H1 (cell line): ENCODE measurements at regions not wholly inside any gene's neighbourhood (a gene's known extent, or its start where the extent isn't known, plus 50 kb on each side); places are given as distances from the start of the nearest gene placed in this dataset.

Source experiments
- CTCF ChIA-PET: fragments of 300-600 bp; sonication (Branson Sonifier 250); formaldehyde crosslinking; loops from one replicate; lab custom pipeline; 2021; ENCODE audit not compliant: partially characterized antibody; lab: Charles Lee
- POLR2A ChIA-PET: fragments of 300-600 bp; sonication (Branson Sonifier 250); formaldehyde crosslinking; loops from one replicate; lab custom pipeline; 2021; ENCODE audit warnings: inconsistent platforms; ENCODE audit not compliant: partially characterized antibody; lab: Charles Lee
- DNase-seq, 2 experiments: peaks; one replicate each; pipeline versions ENCODE4 v3.0.0 to v3.0.0-alpha.2; 2010 to 2022; ENCODE audit warnings: low spot score in 2 of 2, low read depth in 1 of 2, mixed read lengths in 1 of 2
- FAIRE-seq: peaks from 2 replicates; lab custom pipeline; 2011; peaks lifted over from hg19 to GRCh38; lab: Jason Lieb, UNC
- H2AFZ ChIP-seq: 2 replicates; pipeline ENCODE4 v1.8.1; 2012; ENCODE audit warnings: low read length, inconsistent platforms
- H2AK5ac ChIP-seq: 2 replicates; pipeline ENCODE4 v1.6.1; 2013; ENCODE audit warnings: low read depth, low read length
- H2BK120ac ChIP-seq: replicated peaks from 2 replicates; pipeline ENCODE3; 2013; ENCODE audit warnings: low read depth, low read length, inconsistent platforms
- H2BK12ac ChIP-seq: 2 replicates; pipeline ENCODE4 v1.6.1; 2013; ENCODE audit warnings: low read depth, low read length
- H2BK15ac ChIP-seq: 2 replicates; pipeline ENCODE4 v1.6.1; 2013; ENCODE audit warnings: low read length
- H2BK20ac ChIP-seq: 2 replicates; pipeline ENCODE4 v1.6.1; 2013; ENCODE audit warnings: low read length
- H2BK5ac ChIP-seq: 2 replicates; pipeline ENCODE4 v1.6.1; 2013; ENCODE audit warnings: low read depth, low read length
- H3K14ac ChIP-seq: 2 replicates; pipeline ENCODE4 v1.6.1; 2013; ENCODE audit warnings: inconsistent platforms; ENCODE audit not compliant: insufficient read length
- H3K18ac ChIP-seq: 2 replicates; pipeline ENCODE4 v1.6.1; 2013; ENCODE audit warnings: low read length; ENCODE audit errors: extremely low read depth
- H3K23ac ChIP-seq: 2 replicates; pipeline ENCODE4 v1.6.1; 2013; ENCODE audit warnings: inconsistent platforms; ENCODE audit not compliant: insufficient read length
- H3K23me2 ChIP-seq: 2 replicates; pipeline ENCODE4 v1.6.1; 2013; ENCODE audit warnings: low read depth, low read length
- H3K27ac ChIP-seq: 2 replicates; pipeline ENCODE4 v1.6.1; 2011; ENCODE audit warnings: low read depth, low read length, inconsistent platforms
- H3K27me3 ChIP-seq, 4 experiments: replicated peaks in 1 of 4; 1 replicate in 1 of 4; 2 replicates in 3 of 4; pipeline versions ENCODE4 v1.6.1 to v1.8.1; 2011 to 2013; ENCODE audit warnings: low read length in 3 of 4, mild to moderate bottlenecking in 3 of 4, inconsistent platforms in 2 of 4, mixed read lengths in 2 of 4, moderate library complexity in 1 of 4; ENCODE audit not compliant: control insufficient read depth in 3 of 4, insufficient read depth in 3 of 4; ENCODE audit errors: extremely low read depth in 1 of 4
- H3K36me3 ChIP-seq, 4 experiments: 2 replicates each; pipeline versions ENCODE4 v1.6.1 to v1.8.1; 2011 to 2013; ENCODE audit warnings: mild to moderate bottlenecking in 4 of 4, low read length in 3 of 4, moderate library complexity in 2 of 4, control low read depth in 1 of 4, inconsistent platforms in 1 of 4; ENCODE audit not compliant: insufficient read depth in 4 of 4, control insufficient read depth in 2 of 4
- H3K4ac ChIP-seq: replicated peaks from 2 replicates; pipeline ENCODE3; 2013; ENCODE audit warnings: low read length, low read depth, mixed read lengths, inconsistent platforms; ENCODE audit not compliant: insufficient read length
- H3K4me1 ChIP-seq, 4 experiments: replicated peaks in 1 of 4; 1 replicate in 1 of 4; 2 replicates in 3 of 4; pipeline versions ENCODE4 v1.6.1 to v1.8.1; 2011 to 2013; ENCODE audit warnings: low read length in 3 of 4, inconsistent platforms in 2 of 4, mixed read lengths in 1 of 4; ENCODE audit not compliant: insufficient read depth in 4 of 4, control insufficient read depth in 3 of 4
- H3K4me2 ChIP-seq, 2 experiments: 2 replicates each; pipeline versions ENCODE4 v1.6.1 to v1.8.1; 2011 to 2013; ENCODE audit warnings: low read depth in 2 of 2, low read length in 2 of 2, control low read depth in 1 of 2, inconsistent platforms in 1 of 2, mild to moderate bottlenecking in 1 of 2; ENCODE audit not compliant: insufficient read depth in 1 of 2
- H3K4me3 ChIP-seq, 4 experiments: fragments of 200-600, 300-600 bp in 1 of 4; sonication (generic), shearing (Covaris generic), sonication (Bioruptor Twin) in 1 of 4; 2 replicates each; pipeline versions ENCODE4 v1.5.1 to v1.8.1; 2011 to 2016; ENCODE audit warnings: low read length in 4 of 4, low read depth in 3 of 4, control low read depth in 2 of 4, inconsistent platforms in 2 of 4, mild to moderate bottlenecking in 2 of 4, mixed read lengths in 1 of 4, moderate library complexity in 1 of 4; ENCODE audit not compliant: insufficient read depth in 2 of 4; ENCODE audit errors: extremely low read depth in 1 of 4
- H3K56ac ChIP-seq: replicated peaks from 2 replicates; pipeline ENCODE3; 2013; ENCODE audit warnings: low read depth, mild to moderate bottlenecking, mixed read lengths, low read length, inconsistent platforms; ENCODE audit not compliant: insufficient read length
- H3K79me1 ChIP-seq: 2 replicates; pipeline ENCODE4 v1.6.1; 2013; ENCODE audit warnings: low read depth, low read length, control low read depth
- H3K79me2 ChIP-seq, 2 experiments: 2 replicates each; pipeline versions ENCODE4 v1.6.1 to v1.8.1; 2012 to 2013; ENCODE audit warnings: low read length in 2 of 2, mild to moderate bottlenecking in 2 of 2, inconsistent platforms in 1 of 2; ENCODE audit not compliant: insufficient read depth in 2 of 2, control insufficient read depth in 1 of 2
- H3K9ac ChIP-seq, 4 experiments: replicated peaks in 1 of 4; 1 replicate in 1 of 4; 2 replicates in 3 of 4; pipeline versions ENCODE4 v1.6.1 to v1.8.1; 2011 to 2013; ENCODE audit warnings: low read depth in 3 of 4, low read length in 3 of 4, control low read depth in 2 of 4, mild to moderate bottlenecking in 2 of 4, moderate library complexity in 2 of 4, inconsistent platforms in 1 of 4; ENCODE audit errors: extremely low read depth in 1 of 4
- H3K9me3 ChIP-seq, 2 experiments: 2 replicates each; pipeline versions ENCODE4 v1.6.1 to v1.8.1; 2012 to 2013; ENCODE audit warnings: mild to moderate bottlenecking in 2 of 2, moderate library complexity in 2 of 2, control low read depth in 1 of 2, inconsistent platforms in 1 of 2, low read depth in 1 of 2, low read length in 1 of 2, mixed read lengths in 1 of 2; ENCODE audit not compliant: insufficient read depth in 2 of 2
- H4K20me1 ChIP-seq, 2 experiments: replicated peaks in 1 of 2; 2 replicates each; pipeline versions ENCODE3 to v1.8.1; 2011 to 2013; ENCODE audit warnings: inconsistent platforms in 2 of 2, low read length in 2 of 2, mild to moderate bottlenecking in 1 of 2; ENCODE audit not compliant: insufficient read depth in 2 of 2, control insufficient read depth in 1 of 2
- H4K5ac ChIP-seq: 2 replicates; pipeline ENCODE4 v1.6.1; 2013; ENCODE audit warnings: low read length, low read depth, mixed read lengths, inconsistent platforms; ENCODE audit not compliant: insufficient read length
- H4K8ac ChIP-seq: 2 replicates; pipeline ENCODE4 v1.8.0; 2013; ENCODE audit warnings: mild to moderate bottlenecking, moderate library complexity, low read length, inconsistent platforms; ENCODE audit not compliant: insufficient read depth; ENCODE audit errors: extremely low read depth
- H4K91ac ChIP-seq: replicated peaks from 2 replicates; pipeline ENCODE3; 2013; ENCODE audit warnings: low read length, mixed read lengths, inconsistent platforms; ENCODE audit not compliant: insufficient read length
- KDM1A ChIP-seq: fragments of 200-600, 300-600 bp; sonication (generic); IDR thresholded peaks from 2 replicates; pipeline ENCODE4 v1.7.1; 2016; ENCODE audit warnings: mild to moderate bottlenecking, low read length, borderline replicate concordance
- MAFK ChIP-seq: IDR thresholded peaks from 2 replicates; pipeline ENCODE4 v1.6.1; 2012; ENCODE audit warnings: low read depth, mild to moderate bottlenecking, improper control_type of control experiment, low read length
- NANOG ChIP-seq: IDR thresholded peaks from 2 replicates; pipeline ENCODE4 v1.6.1; 2011; ENCODE audit warnings: low read length, low read depth, mild to moderate bottlenecking, inconsistent platforms; ENCODE audit not compliant: insufficient read depth, poor library complexity, severe bottlenecking
- RAD21 ChIP-seq, 2 experiments: IDR thresholded peaks in 1 of 2; conservative IDR thresholded peaks in 1 of 2; 2 replicates each; pipeline ENCODE4 v1.6.1; 2011; ENCODE audit warnings: low read depth in 2 of 2, low read length in 2 of 2, improper control_type of control experiment in 1 of 2, inconsistent platforms in 1 of 2, mild to moderate bottlenecking in 1 of 2, moderate library complexity in 1 of 2
- WGBS, 2 experiments: shearing (Covaris generic) in 1 of 2; methylation state at CpG; one replicate each; pipeline versions ENCODE4 v1.1.6 to v1.1.7; 2013 to 2015; ENCODE audit warnings: low lambda C conversion rate in 2 of 2, mixed read lengths in 2 of 2, inconsistent platforms in 1 of 2, low coverage in 1 of 2, missing lambda C conversion rate in 1 of 2; ENCODE audit not compliant: insufficient replicate concordance in 2 of 2, insufficient coverage in 1 of 2, insufficient read length in 1 of 2; ENCODE audit errors: extremely low coverage in 1 of 2, missing lambda C conversion rate in 1 of 2; 5-methylcytosine and 5-hydroxymethylcytosine counted together

GRCh38 chr6:74879234-74879633 lies 326.6 kb downstream of the COL12A1 start:
- no peak overlapping the region for H3K56ac ChIP-seq
- no peak overlapping the region for H3K14ac ChIP-seq
- H4K20me1 ChIP-seq = no peaks in the 10 kb centered on the region
- H3K9ac ChIP-seq = no peak overlapping the region
- no peaks in the 10 kb centered on the region for H3K79me2 ChIP-seq
- FAIRE-seq = no peak
- no peak overlapping the region for H4K8ac ChIP-seq
- H2AFZ ChIP-seq = peak overlapping the region; percentile 17; the same call in 1 of the 2 replicates
- H2BK15ac ChIP-seq = no peak overlapping the region
- H2AK5ac ChIP-seq = no peak overlapping the region
- no peak overlapping the region for H3K4me3 ChIP-seq
- no peak for TF ChIP-seq RAD21 (IDR thresholded peaks at IDR 0.05 in 1 of 2, conservative IDR thresholded peaks at IDR 0.05 in 1 of 2; ENCODE audit: low read depth in 2 of 2, low read length in 2 of 2)
- TF ChIP-seq MAFK = no peak
- TF ChIP-seq NANOG = no peak
- TF ChIP-seq KDM1A = no peak
- no peak for DNase-seq
- ChIA-PET POLR2A (no interaction called here), CTCF (no interaction called here)
- no peak overlapping the region for H3K4ac ChIP-seq
- no peaks in the 10 kb centered on the region for H3K9me3 ChIP-seq
- H2BK5ac ChIP-seq = no peak overlapping the region
- no peaks in the 10 kb centered on the region for H3K36me3 ChIP-seq
- H3K18ac ChIP-seq = no peak overlapping the region
- H4K5ac ChIP-seq = no peak overlapping the region
- no peak overlapping the region for H3K4me2 ChIP-seq
- H4K91ac ChIP-seq = no peak overlapping the region
- peaks cover 0 to 1% (median 0%) of the 10 kb centered on the region in 4 experiments; a peak in 1 of 7 replicates for H3K27me3 ChIP-seq
- no peaks in the 10 kb centered on the region for H3K23me2 ChIP-seq
- no peaks in the 10 kb centered on the region for H3K4me1 ChIP-seq
- no peaks in the 10 kb centered on the region for H3K79me1 ChIP-seq
- 94% methylated on average over 4 of the region's 4 CpGs; no CpG with 5 or more reads in 1 of the 2 experiments for WGBS, 2 experiments
- H2BK12ac ChIP-seq = no peak overlapping the region
- H3K23ac ChIP-seq = no peak overlapping the region
- H2BK20ac ChIP-seq = no peak overlapping the region
- no peak overlapping the region for H3K27ac ChIP-seq
- no peak overlapping the region for H2BK120ac ChIP-seq
